ENCODE measurements at regions not wholly inside any gene's neighbourhood (a gene's known extent, or its start where the extent isn't known, plus 50 kb on each side); places are given as distances from the start of the nearest gene placed in this dataset.

GRCh38 chr17:14922411-14922810 lies 342.7 kb downstream of the PMP22 start:
- Histone ChIP-seq H3K23me2 (ENCODE audit: low read depth, low read length) (no peaks in the 10 kb centered on the region), H2BK15ac (ENCODE audit: low read length) (no peak overlapping the region), H3K4me1 (replicated peaks in 1 of 4; ENCODE audit: control insufficient read depth in 3 of 4, insufficient read depth in 4 of 4, low read length in 3 of 4) (peaks cover 3 to 14% (median 5%) of the 10 kb centered on the region in 4 experiments; a peak in 5 of 7 replicates), H2AFZ (ENCODE audit: low read length) (no peak overlapping the region), H3K18ac (ENCODE audit: extremely low read depth, low read length) (no peak overlapping the region), H3K79me2 (ENCODE audit: control insufficient read depth in 1 of 2, insufficient read depth in 2 of 2, low read length in 2 of 2) (no peaks in the 10 kb centered on the region), H3K9ac (replicated peaks in 1 of 4; ENCODE audit: extremely low read depth in 1 of 4, low read depth in 3 of 4, low read length in 3 of 4) (no peak overlapping the region), H3K9me3 (ENCODE audit: insufficient read depth in 2 of 2, low read depth in 1 of 2, low read length in 1 of 2) (no peaks in the 10 kb centered on the region; a peak in 2 of 4 replicates), H3K56ac (replicated peaks; ENCODE audit: insufficient read length, low read depth, low read length) (no peak overlapping the region), H3K27me3 (replicated peaks in 1 of 4; ENCODE audit: control insufficient read depth in 3 of 4, extremely low read depth in 1 of 4, insufficient read depth in 3 of 4, low read length in 3 of 4) (no peaks in the 10 kb centered on the region), H3K79me1 (ENCODE audit: low read depth, low read length) (no peaks in the 10 kb centered on the region), H3K36me3 (ENCODE audit: control insufficient read depth in 2 of 4, insufficient read depth in 4 of 4, low read length in 3 of 4) (no peaks in the 10 kb centered on the region), H2AK5ac (ENCODE audit: low read depth, low read length) (no peak overlapping the region), H3K4me3 (ENCODE audit: extremely low read depth in 1 of 4, insufficient read depth in 2 of 4, low read depth in 3 of 4, low read length in 4 of 4) (no peak overlapping the region), H3K27ac (ENCODE audit: low read depth, low read length) (no peak overlapping the region), H3K4ac (replicated peaks; ENCODE audit: insufficient read length, low read depth, low read length) (no peak overlapping the region), H2BK12ac (ENCODE audit: low read depth, low read length) (no peak overlapping the region), H4K20me1 (replicated peaks in 1 of 2; ENCODE audit: control insufficient read depth in 1 of 2, insufficient read depth in 2 of 2, low read length in 2 of 2) (no peaks in the 10 kb centered on the region), H3K23ac (ENCODE audit: insufficient read length) (no peak overlapping the region), H2BK20ac (ENCODE audit: low read length) (no peak overlapping the region), H2BK120ac (replicated peaks; ENCODE audit: low read depth, low read length) (no peak overlapping the region), H3K4me2 (ENCODE audit: insufficient read depth in 1 of 2, low read depth in 2 of 2, low read length in 2 of 2) (no peak overlapping the region), H4K91ac (replicated peaks; ENCODE audit: insufficient read length, low read length) (no peak overlapping the region), H2BK5ac (ENCODE audit: low read depth, low read length) (no peak overlapping the region), H3K14ac (ENCODE audit: insufficient read length) (no peak overlapping the region), H4K8ac (ENCODE audit: extremely low read depth, insufficient read depth, low read length) (no peak overlapping the region), H4K5ac (ENCODE audit: insufficient read length, low read depth, low read length) (no peak overlapping the region)
- WGBS, 2 experiments (ENCODE audit: extremely low coverage in 1 of 2, insufficient coverage in 1 of 2, insufficient read length in 1 of 2, insufficient replicate concordance in 2 of 2, low coverage in 1 of 2, low lambda C conversion rate in 2 of 2, missing lambda C conversion rate in 1 of 2), result 96% methylated on average over 2 of the region's 2 CpGs; no CpG with 5 or more reads in 1 of the 2 experiments
- no peak for DNase-seq (ENCODE audit: low read depth in 1 of 2, low spot score in 2 of 2)
- FAIRE-seq, result no peak
- TF ChIP-seq FOSL1 (IDR thresholded peaks at IDR 0.05; ENCODE audit: insufficient read depth, low read depth, low read length) (no peak), SRF (IDR thresholded peaks at IDR 0.05; ENCODE audit: low read depth, low read length) (no peak), EZH2 (IDR thresholded peaks at IDR 0.05; ENCODE audit: low read depth, low read length, severe bottlenecking) (no peak), BRCA1 (IDR thresholded peaks at IDR 0.05; ENCODE audit: low read depth, low read length) (no peak), SP4 (IDR thresholded peaks at IDR 0.05; ENCODE audit: low read length) (no peak), POU5F1 (IDR thresholded peaks at IDR 0.05; ENCODE audit: low read depth, low read length) (no peak), SIRT6 (IDR thresholded peaks at IDR 0.05; ENCODE audit: low read length) (no peak), USF2 (IDR thresholded peaks at IDR 0.05; ENCODE audit: low read length) (no peak), ATF3 (IDR thresholded peaks at IDR 0.05; ENCODE audit: insufficient read depth, low read depth, low read length) (no peak), RNF2 (IDR thresholded peaks at IDR 0.05; ENCODE audit: borderline replicate concordance, low read depth, low read length, missing control alignments, poor library complexity, severe bottlenecking) (no peak), HDAC2 (IDR thresholded peaks at IDR 0.05; ENCODE audit: borderline replicate concordance in 1 of 2, low read depth in 2 of 2, low read length in 2 of 2) (no peak), ASH2L (IDR thresholded peaks at IDR 0.05; ENCODE audit: low read length) (no peak), NANOG (IDR thresholded peaks at IDR 0.05; ENCODE audit: insufficient read depth, low read depth, low read length, poor library complexity, severe bottlenecking) (no peak)
- CTCF ChIA-PET (ENCODE audit: partially characterized antibody), result interaction anchor here (0.7 kb wide), 1 partner anchor 40 kb away, joined by 3 read pairs; no protein-coding TSS in a partner anchor
- POLR2A ChIA-PET (ENCODE audit: partially characterized antibody), result no interaction called here

Data from H1 (cell line).